ENCODE measurements at regions not wholly inside any gene's neighbourhood (a gene's known extent, or its start where the extent isn't known, plus 50 kb on each side); places are given as distances from the start of the nearest gene placed in this dataset.

GRCh38 chr10:8889538-8889937, 835.0 kb downstream of the GATA3 start:
- no peak overlapping the region for H3K4me3 ChIP-seq (ENCODE audit: low read length)
- Mint-ChIP-seq H3K27ac (no peak overlapping the region), H3K36me3 (no peaks in the 10 kb centered on the region), H3K9me3 (peaks cover under 1% of the 10 kb centered on the region in 2 donors), H3K4me3 (no peak overlapping the region), H3K27me3 (ENCODE audit: low read depth in 2 of 2) (peaks cover 3 to 22% of the 10 kb centered on the region in 2 donors), H3K4me1 (no peaks in the 10 kb centered on the region)
- no peaks in the 10 kb centered on the region for H3K9me3 ChIP-seq (ENCODE audit: control insufficient read depth, insufficient read depth, low read length)
- no peak for TF ChIP-seq CTCF (IDR thresholded peaks at IDR 0.05)
- H3K27me3 ChIP-seq (ENCODE audit: control insufficient read depth, insufficient read depth, low read length): no peaks in the 10 kb centered on the region
- no peak overlapping the region for H3K27ac ChIP-seq (ENCODE audit: low read length)
- DNase-seq (no peak), ATAC-seq (no peak)
- intact Hi-C loops (cut with micrococcal nuclease): no loop called here
- no peaks in the 10 kb centered on the region for H3K36me3 ChIP-seq (ENCODE audit: control insufficient read depth, insufficient read depth, low read length)
- H3K4me1 ChIP-seq (ENCODE audit: control insufficient read depth, insufficient read depth, low read length): no peaks in the 10 kb centered on the region
- no CpG with 5 or more reads among the region's 2 CpGs for WGBS (ENCODE audit: insufficient coverage)

DNA sequence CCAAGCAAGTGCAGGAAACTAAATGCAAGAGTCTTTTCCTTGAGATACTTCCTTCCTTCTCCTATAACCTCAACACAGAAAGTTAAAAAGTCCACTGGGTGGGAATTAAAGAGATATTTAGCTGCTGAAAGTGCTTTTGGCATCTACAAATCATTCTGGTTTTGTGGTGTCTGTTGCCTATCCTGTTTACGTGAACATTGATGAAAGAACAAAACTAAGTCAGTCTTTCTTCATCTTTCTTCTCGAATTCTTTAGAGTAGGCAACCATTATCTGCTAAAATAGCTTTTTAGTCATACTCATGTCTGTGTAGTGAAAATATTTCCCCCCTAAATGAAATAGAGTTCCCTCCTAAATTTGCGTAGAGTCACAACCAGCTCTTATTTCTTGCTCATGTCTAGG, 838.6 kb downstream of the GATA3 start:
- no peak overlapping the region for H3K4me3 ChIP-seq (ENCODE audit: low read length)
- H3K27me3 ChIP-seq (ENCODE audit: control insufficient read depth, insufficient read depth, low read length): no peaks in the 10 kb centered on the region
- WGBS (ENCODE audit: insufficient coverage): 90% methylated on average over 2 of the region's 3 CpGs
- H3K9me3 Mint-ChIP-seq: no peaks in the 10 kb centered on the region
- H3K4me3 Mint-ChIP-seq: no peak overlapping the region
- no peaks in the 10 kb centered on the region for H3K4me1 ChIP-seq (ENCODE audit: control insufficient read depth, insufficient read depth, low read length)
- H3K27me3 Mint-ChIP-seq (ENCODE audit: low read depth in 2 of 2): peaks cover 0 to 16% of the 10 kb centered on the region in 2 donors
- intact Hi-C loops (cut with micrococcal nuclease): no loop called here
- no peak for DNase-seq
- H3K36me3 Mint-ChIP-seq: no peaks in the 10 kb centered on the region
- no peak overlapping the region for H3K27ac ChIP-seq (ENCODE audit: low read length)
- no peaks in the 10 kb centered on the region for H3K4me1 Mint-ChIP-seq
- no peak for TF ChIP-seq CTCF (IDR thresholded peaks at IDR 0.05)
- no peak for ATAC-seq
- no peaks in the 10 kb centered on the region for H3K36me3 ChIP-seq (ENCODE audit: control insufficient read depth, insufficient read depth, low read length)
- no peak overlapping the region for H3K27ac Mint-ChIP-seq
- no peaks in the 10 kb centered on the region for H3K9me3 ChIP-seq (ENCODE audit: control insufficient read depth, insufficient read depth, low read length)

- Histone ChIP-seq H3K4me3 (ENCODE audit: low read length) (no peak overlapping the region), H3K4me1 (ENCODE audit: control insufficient read depth, insufficient read depth, low read length) (no peaks in the 10 kb centered on the region), H3K27ac (ENCODE audit: low read length) (no peak overlapping the region), H3K9me3 (ENCODE audit: control insufficient read depth, insufficient read depth, low read length) (no peaks in the 10 kb centered on the region), H3K27me3 (ENCODE audit: control insufficient read depth, insufficient read depth, low read length) (no peaks in the 10 kb centered on the region), H3K36me3 (ENCODE audit: control insufficient read depth, insufficient read depth, low read length) (no peaks in the 10 kb centered on the region)
- no peaks in the 10 kb centered on the region for H3K36me3 Mint-ChIP-seq
- ATAC-seq: no peak
- no CpG with 5 or more reads among the region's 4 CpGs for WGBS (ENCODE audit: insufficient coverage)
- no peak for DNase-seq
- no peaks in the 10 kb centered on the region for H3K9me3 Mint-ChIP-seq
- H3K4me3 Mint-ChIP-seq: no peak overlapping the region
- no peak overlapping the region for H3K27ac Mint-ChIP-seq
- H3K27me3 Mint-ChIP-seq (ENCODE audit: low read depth in 2 of 2): peaks cover 0 to 16% of the 10 kb centered on the region in 2 donors
- no peak for TF ChIP-seq CTCF (IDR thresholded peaks at IDR 0.05)
- intact Hi-C loops (cut with micrococcal nuclease): no loop called here
- no peaks in the 10 kb centered on the region for H3K4me1 Mint-ChIP-seq
Observed at GRCh38 chr10:8894148-8894547, 839.7 kb downstream of the GATA3 start.

- Histone ChIP-seq H3K4me1 (ENCODE audit: control insufficient read depth, insufficient read depth, low read length) (no peaks in the 10 kb centered on the region), H3K4me3 (ENCODE audit: low read length) (no peak overlapping the region), H3K27ac (ENCODE audit: low read length) (no peak overlapping the region), H3K9me3 (ENCODE audit: control insufficient read depth, insufficient read depth, low read length) (no peaks in the 10 kb centered on the region), H3K36me3 (ENCODE audit: control insufficient read depth, insufficient read depth, low read length) (no peaks in the 10 kb centered on the region), H3K27me3 (ENCODE audit: control insufficient read depth, insufficient read depth, low read length) (no peaks in the 10 kb centered on the region)
- no peak for ATAC-seq
- no peaks in the 10 kb centered on the region for H3K9me3 Mint-ChIP-seq
- TF ChIP-seq CTCF (IDR thresholded peaks at IDR 0.05): no peak
- H3K4me3 Mint-ChIP-seq: no peak overlapping the region
- no peak for DNase-seq
- no peaks in the 10 kb centered on the region for H3K36me3 Mint-ChIP-seq
- 96% methylated on average over 4 of the region's 5 CpGs for WGBS (ENCODE audit: insufficient coverage)
- H3K27me3 Mint-ChIP-seq (ENCODE audit: low read depth in 2 of 2): peaks cover 0 to 16% of the 10 kb centered on the region in 2 donors
- intact Hi-C loops (cut with micrococcal nuclease): no loop called here
- no peak overlapping the region for H3K27ac Mint-ChIP-seq
- no peaks in the 10 kb centered on the region for H3K4me1 Mint-ChIP-seq
Observed at GRCh38 chr10:8897769-8898168, 843.3 kb downstream of the GATA3 start.
